Urothelium cell line (cell line): ENCODE measurements at regions not wholly inside any gene's neighbourhood (a gene's known extent, or its start where the extent isn't known, plus 50 kb on each side); places are given as distances from the start of the nearest gene placed in this dataset.

Experiments
- DNase-seq: peaks from one replicate; pipeline ENCODE4 v3.0.0; 2011; ENCODE audit warnings: low spot score, mixed read lengths
- FAIRE-seq: peaks from 2 replicates; lab custom pipeline; 2011; peaks lifted over from hg19 to GRCh38; lab: Jason Lieb, UNC

GRCh38 chr11:11047851-11048610 is 190.2 kb upstream of the ZBED5 start:
- no peak for DNase-seq
- FAIRE-seq = no peak

- no peak for FAIRE-seq
- DNase-seq = no peak
These were observed 188.9 kb upstream of the ZBED5 start for GRCh38 chr11:11046781-11047180.

GRCh38 chr11:11045156-11045930 is 187.5 kb upstream of the ZBED5 start:
- FAIRE-seq = no peak
- DNase-seq = no peak

GRCh38 chr11:11044137-11044855 is 186.4 kb upstream of the ZBED5 start:
- DNase-seq = no peak
- FAIRE-seq = peak; percentile 27

- FAIRE-seq = no peak
- no peak for DNase-seq
These were observed 185.9 kb upstream of the ZBED5 start for GRCh38 chr11:11043721-11044120.

DNA sequence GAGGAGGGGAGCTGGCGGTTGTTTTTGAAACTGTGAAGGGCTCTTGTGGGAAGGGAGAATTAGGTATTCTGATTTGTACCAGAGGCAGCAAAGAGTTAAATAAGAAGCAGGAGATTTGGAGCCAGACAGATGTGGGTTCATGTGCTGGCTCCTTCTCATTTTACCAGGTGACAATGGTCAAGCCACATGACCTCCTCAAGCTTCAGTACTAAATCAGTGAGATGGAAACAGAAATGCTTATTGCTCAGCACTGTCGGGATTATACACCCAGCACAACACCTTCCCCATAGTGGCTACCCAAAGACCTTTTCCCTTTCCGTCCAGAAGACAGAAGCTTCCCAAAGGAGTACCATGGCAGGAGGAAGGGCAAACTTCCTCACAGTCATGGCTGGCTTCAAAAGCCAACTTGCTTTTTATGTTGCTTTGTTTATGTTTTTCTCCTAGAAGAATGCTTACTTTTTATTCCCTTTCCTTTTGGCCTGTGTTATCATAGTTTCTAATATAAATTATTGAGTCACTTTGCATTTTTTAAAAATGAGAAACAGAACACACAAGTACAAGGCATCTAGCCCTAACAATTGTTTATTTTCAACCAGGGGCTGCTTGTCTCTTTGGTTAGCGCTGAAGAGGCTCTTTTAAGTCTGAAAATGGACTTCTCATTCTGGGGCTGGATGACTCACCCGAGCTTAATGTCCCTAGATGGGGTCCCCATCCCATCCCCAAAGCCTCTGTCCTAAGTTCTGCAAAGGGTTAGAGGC is 181.5 kb upstream of the ZBED5 start:
- no peak for FAIRE-seq
- no peak for DNase-seq

- FAIRE-seq (no peak), DNase-seq (no peak)
These were observed 180.9 kb upstream of the ZBED5 start for GRCh38 chr11:11038782-11039181.

- FAIRE-seq (no peak), DNase-seq (no peak)
These were observed 180.5 kb upstream of the ZBED5 start for GRCh38 chr11:11038352-11038751.

- DNase-seq (peak; percentile 54), FAIRE-seq (no peak)
These were observed 179.2 kb upstream of the ZBED5 start for GRCh38 chr11:11036848-11037732.

DNA sequence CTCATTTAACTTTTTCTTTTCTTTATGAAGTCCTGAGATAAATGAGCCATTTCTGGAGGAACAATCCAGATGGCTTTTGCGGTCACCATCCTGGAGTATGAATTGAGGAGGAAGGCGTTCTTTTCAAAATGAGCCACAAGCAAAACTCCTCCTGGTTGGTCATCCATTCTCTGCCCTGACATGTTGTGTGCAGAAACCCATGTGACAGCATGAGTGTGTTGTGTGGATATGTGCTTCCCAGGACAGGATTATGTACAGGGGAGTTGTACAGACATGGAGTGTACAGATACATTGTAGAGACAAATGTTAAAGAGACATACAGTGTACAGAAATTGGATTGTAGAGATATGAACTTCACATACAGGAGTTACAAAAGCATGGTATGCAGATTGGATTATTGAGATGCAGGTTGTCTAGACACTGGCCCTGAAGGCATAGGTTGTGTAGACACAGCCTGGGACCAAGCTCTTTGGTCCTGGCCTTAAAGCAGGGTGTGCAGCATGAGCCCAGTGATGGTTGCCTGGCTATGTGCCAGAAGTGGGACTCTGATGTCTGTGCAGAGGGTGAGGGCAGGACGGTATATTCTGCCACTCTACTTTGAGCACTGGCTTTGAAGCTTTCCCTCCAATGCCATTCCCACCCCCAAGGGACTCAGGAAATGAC is 178.5 kb upstream of the ZBED5 start:
- FAIRE-seq (no peak), DNase-seq (no peak)

DNA sequence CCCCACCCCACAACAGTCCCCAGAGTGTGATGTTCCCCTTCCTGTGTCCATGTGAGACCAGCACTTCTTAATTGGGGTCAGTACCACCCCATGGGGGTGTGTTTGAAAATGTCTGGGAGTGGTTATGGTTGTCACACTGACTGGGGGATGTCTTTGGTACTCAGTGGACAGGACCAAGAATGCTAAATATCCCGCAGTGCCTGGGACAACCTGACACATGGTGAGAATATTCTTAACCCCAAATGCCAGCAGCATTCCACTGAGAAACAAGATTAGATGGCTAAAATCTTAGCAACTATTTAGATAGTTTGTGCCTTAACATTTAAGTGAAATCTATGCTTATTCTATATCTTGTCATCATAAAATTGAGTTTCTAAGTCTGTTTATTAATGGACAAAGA is 177.5 kb upstream of the ZBED5 start:
- FAIRE-seq (no peak), DNase-seq (no peak)

GRCh38 chr11:11034476-11034875 is 176.6 kb upstream of the ZBED5 start:
- no peak for FAIRE-seq
- DNase-seq = no peak

GRCh38 chr11:11032066-11032465 is 174.2 kb upstream of the ZBED5 start:
- no peak for FAIRE-seq

DNA sequence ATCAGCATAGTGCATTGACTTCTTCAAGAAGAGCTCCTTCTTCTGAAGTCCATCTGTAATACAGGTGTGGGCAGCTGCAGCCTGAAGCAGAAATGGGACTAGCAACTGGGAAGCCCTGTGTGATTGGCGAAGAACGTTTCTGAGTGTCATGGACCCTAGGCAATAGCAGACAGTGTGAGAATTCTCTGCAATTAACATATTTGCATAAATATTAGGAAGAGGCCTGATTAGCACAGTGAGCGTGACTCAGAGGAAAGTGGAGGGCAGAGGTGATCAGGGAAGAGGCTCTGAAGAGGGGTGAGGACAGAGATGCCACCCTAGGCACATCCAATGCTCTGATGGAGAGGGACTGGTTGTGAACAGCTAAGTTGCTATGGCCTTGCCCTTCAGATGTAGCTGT is 171.2 kb upstream of the ZBED5 start:
- DNase-seq = no peak
- no peak for FAIRE-seq

More at GRCh38 chr11:11032066-11032465, 174.2 kb upstream of the ZBED5 start:
- no peak for DNase-seq

GRCh38 chr11:11028017-11028692 is 170.3 kb upstream of the ZBED5 start:
- FAIRE-seq = peak; percentile 20
- peak; percentile 71 for DNase-seq

DNA sequence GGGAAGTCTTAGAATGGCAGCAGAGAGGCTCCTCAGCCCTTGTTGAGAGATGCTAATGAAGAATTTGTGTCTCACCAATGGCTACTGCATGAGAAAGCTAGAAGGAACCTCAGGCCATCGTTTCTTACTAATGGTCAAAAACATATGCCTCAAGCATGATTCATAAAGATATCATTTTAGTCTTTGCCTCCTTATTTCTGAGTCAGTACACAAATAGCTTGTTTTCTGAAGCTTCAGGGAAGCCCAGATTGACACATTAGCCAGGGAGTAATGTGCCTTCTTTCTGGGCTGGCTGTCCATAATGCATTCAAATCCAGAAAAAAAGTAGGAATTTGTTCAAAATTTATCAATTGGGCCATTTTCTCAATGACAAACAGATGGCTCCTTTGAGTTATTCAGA is 169.4 kb upstream of the ZBED5 start:
- no peak for FAIRE-seq
- no peak for DNase-seq

GRCh38 chr11:11025087-11025486 is 167.2 kb upstream of the ZBED5 start:
- DNase-seq (peak; percentile 43), FAIRE-seq (peak; percentile 13)

DNA sequence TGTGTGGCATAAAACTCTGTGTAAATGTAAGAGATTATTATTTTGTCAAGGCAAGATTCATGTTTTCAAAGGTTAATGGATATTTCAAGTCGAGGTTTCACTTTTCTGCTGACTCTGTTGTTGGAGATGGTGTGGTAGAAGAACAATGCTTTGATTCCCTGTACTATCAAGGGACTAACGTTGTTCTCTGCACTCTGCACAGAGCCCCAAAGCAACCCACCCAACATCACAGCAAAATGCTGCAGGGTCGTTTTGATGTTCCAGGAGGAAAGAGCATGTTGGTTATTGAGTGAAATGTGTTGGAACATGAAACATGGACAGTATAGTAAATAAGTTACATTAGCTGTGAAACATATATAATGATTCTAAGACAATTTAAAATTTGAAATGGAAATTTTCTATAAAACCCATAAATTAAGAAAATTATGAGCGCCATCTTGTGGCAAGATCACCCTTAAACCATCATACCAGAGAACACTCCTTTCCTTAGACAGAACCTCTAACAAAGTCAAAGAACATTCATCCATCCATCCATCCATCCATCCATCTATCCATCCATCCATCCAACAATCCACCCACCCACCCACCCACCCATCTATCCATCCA is 164.4 kb upstream of the ZBED5 start:
- FAIRE-seq = no peak
- peak; percentile 28 for DNase-seq
